ENCODE measurements at regions not wholly inside any gene's neighbourhood (a gene's known extent, or its start where the extent isn't known, plus 50 kb on each side); places are given as distances from the start of the nearest gene placed in this dataset.
"Not testable (repeated sequence)": the region's sequence is repeated elsewhere in the genome, so short reads cannot be mapped to it uniquely, and the experiment has no call there.

- DNase-seq = no peak
These were observed 737.4 kb upstream of the ZP4 start for GRCh38 chr1:238628110-238628509.

GRCh38 chr1:238624776-238625175 is 734.1 kb upstream of the ZP4 start:
- DNase-seq = no peak

- no peak for DNase-seq
These were observed 730.7 kb upstream of the ZP4 start for GRCh38 chr1:238621405-238621804.

- no peak for DNase-seq
These were observed 728.9 kb upstream of the ZP4 start for GRCh38 chr1:238619652-238620051.

GRCh38 chr1:238611406-238611805 is 720.7 kb upstream of the ZP4 start:
- no peak for DNase-seq

GRCh38 chr1:238608144-238608543 is 717.4 kb upstream of the ZP4 start:
- no peak for DNase-seq

GRCh38 chr1:238606896-238607295 is 716.2 kb upstream of the ZP4 start:
- no peak for DNase-seq

GRCh38 chr1:238606457-238606856 is 715.7 kb upstream of the ZP4 start:
- no peak for DNase-seq

- DNase-seq = no peak
These were observed 713.6 kb upstream of the ZP4 start for GRCh38 chr1:238604357-238604756.

GRCh38 chr1:238601604-238602003 is 710.9 kb upstream of the ZP4 start:
- not testable (repeated sequence) for DNase-seq

- DNase-seq = no peak
These were observed 706.0 kb upstream of the ZP4 start for GRCh38 chr1:238596703-238597102.

- no peak for DNase-seq
These were observed 701.9 kb upstream of the ZP4 start for GRCh38 chr1:238592621-238593020.

GRCh38 chr1:238589843-238590435 is 699.2 kb upstream of the ZP4 start:
- peak; percentile 14 for DNase-seq

- no peak for DNase-seq
These were observed 692.1 kb upstream of the ZP4 start for GRCh38 chr1:238582816-238583215.

GRCh38 chr1:238581332-238581731 is 690.6 kb upstream of the ZP4 start:
- DNase-seq = no peak

GRCh38 chr1:238568735-238569134 is 678.0 kb upstream of the ZP4 start:
- DNase-seq = no peak

GRCh38 chr1:238562341-238562740 is 671.6 kb upstream of the ZP4 start:
- DNase-seq = no peak

GRCh38 chr1:238558746-238559145 is 668.0 kb upstream of the ZP4 start:
- DNase-seq = no peak

GRCh38 chr1:238558156-238558555 is 667.4 kb upstream of the ZP4 start:
- DNase-seq = peak; percentile 13

GRCh38 chr1:238552271-238552670 is 661.5 kb upstream of the ZP4 start:
- DNase-seq = no peak

- DNase-seq = no peak
These were observed 658.4 kb upstream of the ZP4 start for GRCh38 chr1:238549137-238549536.

- no peak for DNase-seq
These were observed 655.4 kb upstream of the ZP4 start for GRCh38 chr1:238546118-238546517.

GRCh38 chr1:238537641-238538040 is 646.9 kb upstream of the ZP4 start:
- DNase-seq = no peak

GRCh38 chr1:238530209-238530851 is 639.6 kb upstream of the ZP4 start:
- DNase-seq = no peak

- DNase-seq = no peak
These were observed 627.0 kb upstream of the ZP4 start for GRCh38 chr1:238517711-238518110.

All from HCEC 1CT (cell line).